Right lung (tissue), 2 donors: ENCODE measurements at regions not wholly inside any gene's neighbourhood (a gene's known extent, or its start where the extent isn't known, plus 50 kb on each side); places are given as distances from the start of the nearest gene placed in this dataset.

Experiments
- DNase-seq, 2 donors: peaks; one replicate each; pipeline ENCODE4 v3.0.0-alpha.2; 2013

DNA sequence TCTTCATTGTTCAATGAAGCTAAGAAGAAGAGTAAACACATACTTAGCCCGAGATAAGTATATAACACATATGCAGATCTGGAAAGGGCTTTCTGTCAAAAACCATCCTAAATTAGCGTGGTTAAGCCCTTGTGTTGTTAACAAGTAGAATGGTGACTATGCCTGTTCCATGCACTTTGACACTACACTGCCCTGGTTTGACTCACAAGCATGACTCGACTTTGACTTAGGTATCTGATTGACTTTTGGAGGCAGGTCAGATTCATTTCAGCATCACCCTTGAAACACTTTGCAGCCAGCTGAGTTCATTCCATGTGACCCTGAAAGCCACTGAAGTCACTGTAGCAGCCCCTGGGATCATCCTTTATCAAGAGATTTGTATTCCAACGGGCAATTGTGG is 239.8 kb downstream of the TBX18 start:
- no peak for DNase-seq

DNA sequence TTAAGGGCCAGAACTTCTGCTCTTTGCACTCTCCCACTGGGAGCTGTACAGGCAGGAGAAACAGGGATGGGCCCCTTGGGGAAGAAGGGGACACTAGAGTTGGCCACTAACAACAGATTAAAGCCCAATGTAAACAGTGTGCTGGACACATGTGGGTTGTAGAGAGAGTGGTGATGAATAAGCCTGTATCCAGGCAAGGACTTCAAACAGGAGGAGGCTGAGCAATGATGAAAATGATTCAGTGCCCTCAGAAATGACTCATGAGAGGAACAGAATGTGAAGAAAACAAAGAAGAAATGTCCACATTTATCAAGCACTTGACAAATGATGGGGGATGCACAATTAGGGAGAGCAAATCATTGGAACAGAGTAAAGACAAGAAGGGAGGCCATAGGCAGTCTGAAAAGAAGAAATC is 242.3 kb downstream of the TBX18 start:
- DNase-seq: no peak

DNA sequence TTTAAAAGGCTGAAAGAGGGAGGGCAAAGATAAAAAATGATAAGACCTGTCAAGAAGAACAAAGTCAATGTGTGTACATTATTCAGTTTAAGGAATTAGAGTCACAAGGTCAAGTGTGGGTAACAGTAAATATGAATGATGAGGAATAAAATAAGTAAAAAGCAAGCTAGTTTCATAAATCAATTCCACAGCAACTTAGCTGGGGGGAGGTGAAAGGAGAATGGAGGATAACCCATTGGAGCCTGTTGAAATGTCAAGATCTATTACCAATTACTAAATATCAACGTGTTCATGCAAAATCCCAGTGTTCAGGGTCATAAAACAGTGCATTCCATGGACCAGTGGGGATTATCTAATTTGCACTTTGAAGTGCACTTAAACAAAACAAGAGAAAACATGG is 242.9 kb downstream of the TBX18 start:
- no peak for DNase-seq

DNA sequence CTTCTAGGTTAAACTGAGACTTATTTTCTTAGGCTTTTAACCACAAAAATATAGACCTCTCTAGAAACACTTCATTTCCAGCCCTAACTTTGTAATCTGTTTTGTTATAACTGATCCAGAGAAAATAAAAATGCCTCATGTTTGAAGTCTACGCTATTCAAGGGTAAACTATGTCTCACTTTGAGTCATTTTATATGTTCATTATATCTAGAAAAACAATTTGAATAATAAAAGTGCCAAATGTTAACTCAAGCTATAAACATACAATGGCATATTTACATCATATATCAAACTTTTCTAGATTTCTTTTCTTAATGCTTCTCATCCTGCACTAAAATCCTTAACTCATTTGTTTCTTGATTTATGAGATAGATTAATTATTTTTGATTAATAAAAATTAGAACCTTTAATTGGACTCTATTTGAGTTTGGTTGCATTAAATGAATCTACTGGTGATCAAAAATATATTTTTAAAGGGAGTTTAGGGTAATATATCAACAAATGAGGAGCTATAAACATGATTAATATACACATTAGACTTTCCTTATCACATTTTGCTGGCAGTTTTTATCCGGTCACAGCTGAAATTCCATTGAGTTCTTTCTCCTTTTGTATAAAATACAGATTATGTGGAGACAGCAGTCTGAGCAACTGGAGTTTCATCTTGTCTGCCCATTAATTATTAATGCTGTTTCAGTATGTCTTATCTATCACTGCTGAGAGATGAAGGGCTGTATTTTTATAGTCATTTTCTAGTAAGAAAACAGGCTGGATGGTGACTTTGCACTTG is 246.5 kb downstream of the TBX18 start:
- DNase-seq: peak; percentile 9 to 17

DNA sequence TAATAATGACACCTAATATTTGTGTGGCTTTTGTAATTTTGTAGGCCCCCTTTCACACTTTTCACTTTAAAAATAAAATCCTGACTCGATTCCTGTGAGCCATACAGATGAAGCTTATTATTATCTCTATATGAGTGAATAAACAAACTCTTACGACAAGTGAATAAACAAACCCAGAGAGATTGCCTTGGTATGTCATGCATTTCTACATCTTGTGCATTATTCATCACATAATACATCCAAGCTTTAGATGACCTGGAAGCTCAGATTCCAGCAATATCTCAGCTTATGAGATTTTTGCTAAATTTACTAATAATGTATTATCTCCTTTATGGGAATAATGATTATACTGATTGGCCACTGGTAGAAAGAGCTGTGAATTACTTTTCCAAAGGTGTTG is 248.2 kb downstream of the TBX18 start:
- DNase-seq: no peak

DNA sequence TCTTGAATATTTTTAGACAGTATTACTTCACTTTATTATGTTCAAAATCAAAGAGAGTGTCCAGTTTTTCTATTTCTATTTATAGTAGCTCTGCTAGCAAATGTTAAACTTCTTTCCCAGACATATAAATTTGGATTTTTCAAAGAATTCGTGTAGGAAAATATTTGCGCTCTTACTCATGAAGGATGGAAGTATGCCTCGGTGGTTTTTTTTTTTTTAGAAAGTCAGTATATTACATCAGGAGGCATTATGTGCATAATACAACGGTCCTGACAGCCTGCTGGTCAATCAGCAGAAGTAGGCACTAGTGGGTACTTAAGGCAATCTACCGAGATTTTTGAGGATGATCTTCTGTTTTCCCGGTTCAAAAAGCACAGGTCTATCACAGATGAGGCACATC is 249.3 kb downstream of the TBX18 start:
- DNase-seq: no peak

DNA sequence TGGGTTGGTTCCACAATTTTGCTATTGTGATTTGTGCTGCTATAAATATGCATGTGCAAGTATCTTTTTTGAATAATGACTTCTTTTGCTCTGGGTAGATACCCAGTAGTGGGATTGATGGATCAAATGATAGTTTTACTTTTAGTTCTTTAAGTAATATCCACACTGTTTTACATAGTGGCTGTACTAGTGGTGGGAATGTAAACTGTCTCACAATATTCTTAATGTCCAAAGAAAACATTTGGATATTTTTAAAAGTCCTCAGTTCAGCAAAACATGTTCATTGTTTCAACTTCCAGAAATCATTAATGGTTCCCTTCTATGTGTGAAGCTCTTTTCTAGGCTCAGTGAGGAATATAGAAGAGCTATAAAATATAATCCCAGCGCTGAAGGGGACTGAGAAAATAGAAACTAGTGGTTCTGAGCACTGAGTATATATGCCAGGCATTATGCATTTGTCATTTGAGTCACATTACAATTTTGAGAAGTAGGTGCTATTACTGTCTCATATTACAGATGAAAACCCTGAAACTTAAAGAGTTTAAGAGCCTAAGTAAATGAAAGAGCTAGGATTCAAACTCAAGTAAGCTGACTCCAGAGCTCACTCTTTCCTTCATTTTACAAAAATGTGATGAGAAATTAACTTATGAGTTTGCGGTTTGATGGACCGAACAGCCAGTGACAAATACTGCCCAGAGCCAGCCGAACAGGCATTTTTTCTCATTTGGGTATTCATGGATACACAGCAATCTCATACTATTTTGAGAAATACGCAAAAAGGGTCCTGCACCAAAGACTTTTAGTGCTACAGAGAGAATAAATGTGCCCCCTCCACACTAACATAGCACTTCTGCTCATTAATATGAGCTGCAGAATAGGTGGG is 250.1 kb downstream of the TBX18 start:
- no peak for DNase-seq

DNA sequence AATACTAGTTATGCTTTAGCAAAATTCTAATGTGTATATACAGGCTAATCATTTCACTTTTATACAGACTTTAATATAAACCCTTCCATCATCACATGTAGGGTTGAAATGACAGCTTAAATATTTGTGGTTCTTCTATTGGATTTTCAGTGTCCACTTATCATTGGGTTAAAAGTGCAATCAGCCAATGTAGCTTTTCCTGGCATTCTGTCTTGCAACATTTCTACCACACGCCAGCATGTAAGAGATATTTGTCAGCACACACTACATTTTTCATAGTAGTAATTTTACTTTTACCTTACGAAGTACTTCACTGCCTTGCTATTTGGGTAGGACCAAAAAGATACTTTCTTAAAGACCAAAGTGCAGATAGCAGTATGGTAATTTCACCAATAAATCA is 252.0 kb downstream of the TBX18 start:
- DNase-seq: no peak

DNA sequence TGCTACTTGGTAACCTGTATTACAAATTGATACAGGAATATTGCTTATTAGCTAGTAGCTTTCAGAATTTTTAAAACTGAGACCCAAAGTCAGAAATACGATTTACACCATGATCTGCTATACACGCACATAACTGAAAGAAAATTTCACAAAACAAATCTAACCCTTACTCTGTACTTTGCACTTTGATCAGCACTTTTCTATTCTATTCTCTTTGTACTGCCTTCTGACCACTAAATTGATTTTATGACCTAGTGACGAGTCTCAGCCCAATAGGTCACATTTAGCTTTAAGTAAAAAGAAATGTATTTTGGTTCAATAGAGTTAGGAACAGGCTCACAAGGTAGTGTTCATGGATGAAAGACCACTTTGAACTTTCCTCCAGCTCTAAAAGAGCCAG is 252.5 kb downstream of the TBX18 start:
- no peak for DNase-seq

DNA sequence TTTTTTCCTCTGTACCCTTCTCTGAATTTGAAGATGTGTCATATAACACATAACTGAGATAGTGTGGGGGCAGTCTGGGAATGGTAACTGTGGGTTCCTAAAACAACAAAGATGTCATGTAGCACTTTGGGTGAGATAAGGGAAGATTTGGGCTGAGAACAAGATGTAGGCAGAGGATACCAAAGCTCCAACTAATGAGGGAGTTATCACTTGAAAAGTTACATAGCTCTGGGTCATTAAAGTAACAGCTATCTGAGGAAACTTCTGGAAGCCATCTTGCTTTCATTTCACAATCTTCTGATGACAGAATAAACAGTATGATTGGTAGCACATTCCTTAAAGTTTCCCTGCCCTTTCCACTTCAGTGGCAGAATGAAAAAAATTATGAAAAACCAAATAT is 255.4 kb downstream of the TBX18 start:
- no peak for DNase-seq

DNA sequence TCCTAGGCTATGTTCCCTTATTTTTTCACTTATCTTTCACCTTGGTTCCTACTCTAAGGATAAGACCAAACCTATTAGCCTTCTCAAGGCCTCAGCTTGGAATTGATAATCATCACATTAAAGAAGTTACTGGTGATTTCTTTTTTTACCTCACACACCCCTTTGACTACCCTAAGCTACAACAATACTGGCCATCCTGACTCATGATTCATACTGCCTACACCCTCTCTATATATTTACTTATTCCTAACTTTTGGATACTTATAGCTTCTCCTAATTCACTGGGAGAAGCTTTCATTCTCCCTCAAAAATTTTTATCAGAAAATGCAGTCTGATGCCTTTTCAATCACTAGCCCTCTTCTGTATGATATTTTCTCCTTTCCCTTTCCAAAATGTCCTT is 256.1 kb downstream of the TBX18 start:
- no peak for DNase-seq

DNA sequence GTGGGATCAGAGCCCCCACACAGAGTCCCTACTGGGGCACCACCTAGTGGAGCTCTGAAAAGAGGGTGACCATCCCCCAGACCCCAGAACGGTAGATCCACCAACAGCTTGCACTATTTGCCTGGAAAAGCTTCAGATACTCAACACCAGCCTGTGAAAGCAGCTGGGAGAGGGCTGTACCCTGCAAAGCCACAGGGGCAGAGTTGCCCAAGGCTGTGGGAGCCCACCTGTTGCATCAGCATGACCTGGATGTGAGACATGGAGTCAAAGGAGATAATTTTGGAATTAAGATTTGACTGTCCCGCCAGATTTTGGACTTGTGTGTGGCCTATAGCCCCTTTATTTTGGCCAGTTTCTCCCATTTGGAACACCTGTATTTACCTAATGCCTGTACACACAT is 260.4 kb downstream of the TBX18 start:
- no peak for DNase-seq

DNA sequence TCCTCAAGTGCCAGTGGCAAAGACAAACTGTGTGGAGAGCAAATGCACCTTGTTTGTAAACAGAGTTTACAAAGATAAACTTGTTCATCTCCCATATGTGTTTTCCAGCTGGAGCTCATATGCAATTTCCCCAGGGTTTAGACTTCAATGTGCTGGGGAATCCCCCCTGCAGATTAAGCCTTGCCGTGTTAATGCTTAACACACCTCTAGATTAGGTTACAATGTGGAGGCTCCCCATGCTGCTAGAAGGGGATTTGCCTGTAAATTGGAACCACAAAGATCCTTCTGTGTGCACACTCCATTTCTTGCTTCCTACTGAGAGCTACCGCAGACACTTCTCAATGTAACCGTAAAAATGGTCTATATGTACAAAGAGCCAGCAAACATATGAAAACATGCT is 263.1 kb downstream of the TBX18 start:
- DNase-seq: no peak

DNA sequence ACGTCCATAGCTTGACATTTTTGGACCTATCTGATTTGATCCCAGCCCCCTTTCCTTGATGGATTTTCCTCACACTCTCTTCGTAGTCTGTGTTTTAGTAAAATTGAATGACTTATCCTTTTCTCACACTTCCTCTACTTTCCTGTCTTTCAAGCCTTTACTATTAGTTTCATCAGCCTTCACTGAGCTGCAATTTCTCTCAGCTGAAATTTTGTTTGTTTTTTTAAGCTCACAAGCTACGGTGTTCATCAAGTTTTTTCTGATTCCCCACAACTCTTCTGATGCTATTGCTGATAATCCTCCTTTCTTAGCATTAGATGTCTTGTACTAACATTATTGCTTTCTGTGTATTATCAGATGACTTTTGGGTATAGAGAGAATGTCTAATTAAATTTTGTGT is 263.7 kb downstream of the TBX18 start:
- DNase-seq: no peak

DNA sequence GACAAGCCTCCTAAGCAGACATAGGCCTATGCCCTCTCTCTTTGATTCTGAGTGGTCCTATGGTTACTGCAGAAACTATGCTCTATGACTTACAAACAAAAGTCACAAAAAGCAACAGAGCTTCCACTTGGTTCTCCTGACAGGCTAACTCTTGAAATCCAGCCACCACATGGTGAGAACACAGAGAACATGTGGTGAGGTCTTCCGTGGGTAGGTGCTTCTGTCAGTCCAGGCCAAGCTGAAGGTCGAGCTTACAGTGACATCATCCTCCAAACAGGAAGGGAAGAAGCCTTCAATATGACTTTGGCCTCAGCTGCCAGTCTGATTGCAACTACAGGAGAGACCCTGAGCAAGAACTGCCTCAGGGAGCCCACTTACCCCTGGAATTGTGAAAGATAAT is 265.5 kb downstream of the TBX18 start:
- no peak for DNase-seq

DNA sequence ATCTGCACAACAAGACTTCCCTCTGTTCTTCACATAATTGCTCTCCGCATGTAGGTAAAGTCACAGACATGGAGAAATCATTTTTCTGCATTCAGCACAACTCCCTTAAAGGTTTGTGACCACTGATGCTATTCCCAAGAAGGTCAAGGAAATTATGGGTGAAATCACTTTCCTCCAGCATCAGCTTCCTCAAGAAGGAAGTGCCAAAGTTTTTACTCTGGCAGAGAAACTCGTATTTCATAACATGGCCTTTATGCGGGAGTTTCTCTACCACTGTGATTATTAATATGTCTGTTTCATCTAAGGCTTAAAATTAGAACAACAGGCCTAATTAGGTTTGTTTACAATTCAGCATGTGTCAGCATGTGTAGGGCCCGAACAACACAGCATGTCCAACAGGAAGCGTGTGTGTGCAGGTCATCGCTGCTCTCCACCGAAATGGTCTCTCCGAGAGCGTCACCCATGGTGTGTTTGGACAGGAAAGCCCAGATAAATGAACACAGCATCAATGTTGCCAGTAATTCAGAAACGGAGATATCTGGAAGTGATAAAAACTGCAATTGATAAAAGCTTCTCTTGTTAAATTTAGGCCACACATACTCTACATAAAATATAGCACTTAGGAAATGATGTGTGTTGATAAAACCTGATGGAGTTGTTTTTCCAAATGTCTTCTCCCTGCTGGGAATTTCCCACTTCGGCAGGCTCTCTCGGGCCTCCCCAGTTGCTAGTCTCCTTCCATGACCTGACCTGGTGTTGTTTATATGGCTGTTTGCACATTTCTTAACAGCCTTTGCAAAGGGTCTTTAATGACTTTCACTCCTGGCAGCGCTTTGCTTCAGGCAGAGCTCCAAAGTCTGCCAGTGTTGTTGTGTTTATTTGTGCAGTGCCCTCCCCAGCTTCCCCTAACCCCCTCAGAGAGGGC is 265.1 kb upstream of the CEP162 start:
- DNase-seq: peak; percentile 3 to 18

DNA sequence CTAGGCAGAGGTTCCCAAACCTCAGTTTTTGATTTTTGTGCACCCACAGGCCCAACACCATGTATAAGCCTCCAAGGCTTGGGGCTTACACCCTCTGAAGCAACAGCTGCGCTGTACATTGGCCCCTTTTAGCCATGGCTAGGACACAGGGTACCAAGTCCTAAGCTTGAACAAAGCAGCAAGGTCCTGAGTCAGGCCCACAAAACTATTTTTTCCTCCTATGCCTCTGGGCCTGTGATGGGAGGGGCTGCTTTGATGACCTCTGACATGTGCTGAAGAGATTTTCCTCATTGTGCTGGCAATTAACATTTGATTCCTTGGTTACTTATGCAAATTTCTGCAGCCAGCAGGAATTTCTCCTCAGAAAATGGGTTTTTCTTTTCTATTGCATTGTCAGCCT is 262.2 kb upstream of the CEP162 start:
- DNase-seq: no peak

DNA sequence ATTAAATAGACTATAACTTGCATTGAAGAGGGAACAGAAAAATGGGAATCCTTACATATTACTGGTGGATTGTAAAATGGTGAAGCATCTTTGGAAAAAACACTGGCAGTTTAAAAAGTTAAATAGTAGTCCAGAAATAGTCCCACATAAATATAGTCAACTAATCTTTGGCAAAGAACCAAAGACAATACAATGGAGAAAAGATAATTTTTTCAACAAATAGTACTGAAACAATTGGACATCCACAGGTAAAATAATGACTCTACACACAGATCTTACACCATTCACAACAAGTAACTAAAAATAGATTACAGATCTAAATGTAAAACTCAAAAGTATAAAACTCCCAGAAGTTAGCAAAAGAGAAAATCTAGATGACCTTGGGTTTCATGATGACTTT is 259.1 kb upstream of the CEP162 start:
- DNase-seq: no peak

DNA sequence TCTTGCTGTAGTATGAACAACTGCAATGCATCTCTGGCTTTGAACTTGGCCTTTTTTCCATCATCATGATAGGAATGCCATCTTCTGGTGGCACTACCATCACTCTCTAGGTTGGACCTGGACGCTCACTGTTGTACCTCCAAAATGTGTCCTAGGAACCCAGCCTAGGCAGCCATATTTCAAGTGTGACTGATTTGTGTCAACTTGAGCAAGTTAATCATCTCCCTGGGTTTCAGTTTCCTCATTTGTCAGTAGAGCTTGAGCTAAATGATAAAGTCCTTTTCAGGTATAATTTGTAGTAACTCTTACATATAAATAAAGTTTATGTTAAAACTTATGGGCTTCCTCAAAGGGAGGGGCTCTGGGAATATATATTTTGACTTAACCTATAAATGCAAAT is 241.7 kb upstream of the CEP162 start:
- DNase-seq: no peak

DNA sequence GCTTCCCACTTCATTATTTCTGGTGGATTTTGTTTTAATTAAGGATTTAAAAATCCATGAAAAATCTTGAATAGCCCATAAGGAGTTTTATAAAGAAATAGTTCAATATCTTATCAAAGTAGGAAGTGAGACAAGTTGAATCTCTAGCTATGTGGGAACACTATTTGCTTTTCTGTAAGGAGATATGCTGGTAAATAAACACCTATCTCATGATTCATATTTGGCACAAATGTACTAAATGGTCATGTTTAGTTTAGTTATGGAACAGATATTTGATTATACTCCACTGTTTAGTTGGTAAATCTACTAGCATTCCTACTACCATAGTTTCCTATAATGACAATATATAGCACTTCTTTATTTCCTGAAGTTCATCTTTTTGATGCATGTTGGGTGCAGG is 239.9 kb upstream of the CEP162 start:
- no peak for DNase-seq

DNA sequence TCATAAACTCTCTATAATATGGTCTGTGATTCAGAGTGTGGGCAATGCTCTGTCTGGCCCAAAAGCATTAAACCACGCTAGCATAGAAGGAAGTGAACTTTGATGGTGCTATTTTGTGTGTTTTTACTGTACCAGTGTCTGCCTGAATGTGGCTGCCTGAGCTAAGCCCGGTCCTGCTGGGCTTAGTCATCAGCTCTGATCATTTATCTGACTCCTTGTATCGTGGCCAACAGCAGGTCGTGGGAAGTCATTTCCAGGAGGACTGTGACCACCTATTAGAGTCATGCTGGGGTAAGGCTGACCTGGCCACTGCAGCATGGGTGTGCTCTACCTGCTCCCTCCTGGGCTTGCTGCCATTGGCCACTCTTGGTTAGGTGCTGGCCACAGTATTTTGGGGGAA is 239.1 kb upstream of the CEP162 start:
- DNase-seq: no peak

DNA sequence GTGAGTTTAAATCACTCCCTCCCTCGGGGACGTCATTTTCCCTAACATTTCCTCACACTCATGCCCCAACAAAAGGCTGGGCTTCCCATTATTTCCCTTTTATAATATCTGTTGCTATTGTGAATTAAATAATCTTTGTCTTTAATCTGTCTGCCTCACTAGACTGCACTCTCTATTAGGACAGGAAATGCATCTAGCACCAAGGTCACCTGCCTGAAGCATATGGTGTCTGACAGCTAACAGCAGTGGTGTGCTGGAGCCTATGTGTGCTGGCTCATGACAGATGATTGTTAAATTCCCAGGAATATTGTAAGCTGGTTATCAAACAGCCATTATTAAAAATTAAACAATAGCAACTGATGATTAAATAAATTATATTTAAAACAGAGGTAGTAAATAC is 237.0 kb upstream of the CEP162 start:
- DNase-seq: no peak
